NCI-H1694 treated with DMSO at 0.1 percent for 48 hours (cell line): ENCODE measurements at regions not wholly inside any gene's neighbourhood (a gene's known extent, or its start where the extent isn't known, plus 50 kb on each side); places are given as distances from the start of the nearest gene placed in this dataset.

Source experiments
- DNase-seq: peaks from one replicate; lab custom pipeline; 2025; lab: John Stamatoyannopoulos, UW

DNA sequence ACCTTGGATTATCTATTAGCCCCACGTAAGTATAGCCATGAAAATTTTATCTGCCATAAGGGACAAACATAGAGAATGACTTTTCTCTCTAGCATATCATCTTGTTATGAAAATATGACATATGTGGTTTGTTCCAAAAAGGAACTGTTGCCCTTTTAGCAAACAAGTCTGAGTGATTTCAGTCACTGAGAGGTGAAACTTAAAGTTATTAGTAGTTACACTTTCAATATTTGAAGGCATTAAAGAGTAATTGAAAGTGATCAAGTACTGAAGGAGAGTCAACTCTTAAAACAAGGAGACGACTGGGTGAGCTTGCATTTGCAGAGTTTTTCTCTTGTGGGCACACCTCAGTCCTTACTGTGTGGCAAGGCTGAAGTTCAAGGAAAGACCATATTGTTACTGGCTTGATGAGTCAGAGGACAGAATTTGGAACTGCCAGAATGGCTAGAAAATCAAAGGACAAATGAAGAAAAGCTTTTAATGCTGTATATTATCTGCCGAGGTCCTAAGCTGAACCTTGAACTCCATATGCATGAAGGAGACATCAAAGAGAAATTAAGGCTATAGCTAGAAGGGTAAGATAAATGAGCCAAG lies 205.1 kb upstream of the EMCN start:
- no peak for DNase-seq

DNA sequence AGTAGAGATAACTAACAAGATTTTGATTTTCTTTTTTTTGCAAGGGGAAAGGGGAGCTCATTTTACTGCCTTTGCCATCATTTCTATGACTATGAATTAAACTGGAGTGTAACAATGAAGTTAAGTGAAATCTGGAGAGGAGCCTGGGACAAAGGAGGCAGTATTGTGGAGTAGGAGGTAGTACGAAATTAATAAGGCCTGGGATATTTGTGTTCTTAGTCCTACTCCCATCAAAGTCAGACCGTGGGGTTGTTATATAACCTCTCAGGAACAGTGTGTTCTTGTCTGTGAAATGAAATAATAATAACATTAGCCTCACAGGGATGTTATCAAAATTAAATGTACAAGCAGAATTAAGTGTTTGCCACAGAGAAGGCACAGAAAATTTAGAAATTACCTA lies 204.3 kb upstream of the EMCN start:
- no peak for DNase-seq

DNA sequence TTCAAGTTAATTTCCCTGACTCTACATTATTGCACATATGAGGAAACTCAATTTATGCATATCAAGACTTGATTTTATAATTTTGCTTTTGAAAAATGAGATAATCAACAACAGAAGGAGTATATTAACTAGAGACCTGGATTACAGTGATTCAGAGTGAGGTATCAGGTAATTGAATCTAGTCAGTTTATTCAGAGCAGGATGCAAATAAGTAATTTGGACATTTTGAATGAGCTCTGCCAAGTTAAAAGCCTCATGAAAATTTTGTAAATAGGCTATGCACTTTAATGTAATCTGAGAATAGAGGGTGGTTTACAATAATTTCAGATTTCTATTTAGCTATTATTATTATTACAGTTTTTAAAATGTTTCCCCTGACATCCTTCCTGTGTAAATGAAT lies 203.7 kb upstream of the EMCN start:
- no peak for DNase-seq

DNA sequence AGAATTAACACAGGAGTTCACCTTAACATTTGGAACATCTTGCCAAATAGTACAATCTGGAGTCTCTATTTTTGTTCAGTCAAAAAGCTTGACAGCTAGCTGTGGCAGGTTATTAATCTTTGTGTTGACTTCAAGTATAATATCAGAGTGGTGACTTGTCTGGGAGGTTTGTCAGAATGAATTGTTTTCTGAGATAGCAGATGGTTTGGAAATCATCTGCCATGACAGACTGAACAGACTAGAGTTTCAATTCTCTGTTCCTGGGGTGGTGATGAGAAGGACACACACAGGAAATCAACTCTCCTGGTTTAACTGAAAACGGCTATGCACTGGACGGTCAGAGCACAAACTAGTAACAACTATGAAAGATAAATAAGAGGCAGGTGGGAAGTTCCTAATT lies 203.3 kb upstream of the EMCN start:
- DNase-seq, result peak; percentile 40

DNA sequence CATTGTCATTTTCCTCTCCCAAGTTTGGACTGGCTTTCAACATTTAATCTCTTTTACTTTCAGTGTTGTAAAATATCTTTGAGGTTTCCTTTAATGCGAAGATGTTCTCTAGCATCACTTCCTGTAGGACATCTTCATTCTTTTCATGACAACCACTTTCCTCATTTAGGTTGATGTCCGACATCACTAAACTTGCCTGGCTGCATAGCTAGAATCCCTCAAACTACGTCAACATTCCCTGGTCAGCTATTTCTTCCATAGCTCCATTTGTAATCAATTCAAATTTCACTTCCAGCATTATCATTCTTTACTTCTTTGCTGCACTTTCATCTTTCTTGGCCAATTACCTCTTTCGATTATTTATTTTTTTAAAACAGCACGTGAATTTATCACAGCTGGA lies 198.6 kb upstream of the EMCN start:
- no peak for DNase-seq

DNA sequence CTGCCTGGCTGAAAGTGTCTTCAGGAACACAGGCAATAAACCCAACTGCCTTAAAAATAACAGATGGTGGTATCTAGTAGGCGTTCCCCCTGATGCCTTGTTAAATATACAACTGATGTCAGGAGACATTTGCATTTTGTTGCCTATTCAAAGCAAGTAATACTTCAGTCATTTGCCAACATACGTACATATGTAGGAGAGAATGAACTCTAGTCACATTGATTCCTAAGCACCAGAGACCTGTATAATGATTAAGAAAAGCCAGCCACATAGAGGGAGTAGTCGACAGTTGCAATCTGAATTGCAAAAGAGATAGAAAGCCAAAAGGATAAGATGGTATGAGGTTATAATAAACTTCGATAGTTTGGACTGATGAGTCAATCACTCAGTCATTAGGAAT lies 191.0 kb upstream of the EMCN start:
- DNase-seq, result peak; percentile 67

DNA sequence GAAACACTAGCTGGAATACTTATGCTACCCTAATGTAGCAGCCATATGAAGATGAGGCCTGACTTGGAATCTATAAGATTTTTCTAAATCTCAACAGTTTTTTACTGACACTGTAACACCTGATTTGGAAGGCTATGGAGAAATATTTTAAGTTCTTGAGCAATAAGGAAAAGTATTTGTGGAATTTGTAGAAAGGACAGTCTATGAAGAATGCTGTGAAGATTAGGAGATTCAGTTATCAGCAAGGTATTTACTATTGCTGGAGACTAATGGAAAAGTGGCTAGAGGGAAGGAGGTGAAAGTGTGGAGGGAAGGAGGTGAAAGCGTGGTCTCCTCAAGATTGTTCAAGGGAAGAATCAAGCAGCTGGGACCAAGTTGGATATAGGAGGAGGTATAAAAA lies 190.0 kb upstream of the EMCN start:
- DNase-seq, result no peak

DNA sequence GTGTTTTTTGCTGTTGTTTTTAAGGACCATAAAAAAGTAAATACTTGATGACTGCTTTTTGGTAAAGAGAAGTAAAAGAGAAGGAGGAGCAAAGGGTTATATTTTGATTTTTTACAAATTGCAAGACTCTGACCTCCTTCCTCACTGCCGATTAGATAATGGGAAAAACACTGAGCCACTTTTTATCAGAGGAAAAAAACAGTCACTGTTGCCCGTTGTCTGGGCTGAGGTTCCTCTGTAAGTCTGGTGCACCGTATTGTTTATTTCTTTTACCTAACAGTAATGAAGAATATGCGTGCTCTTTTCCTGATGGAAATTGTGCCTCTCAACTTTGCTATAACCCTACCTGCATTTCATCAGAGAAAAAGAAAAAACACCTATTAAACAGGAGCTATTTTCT lies 178.7 kb upstream of the EMCN start:
- no peak for DNase-seq

DNA sequence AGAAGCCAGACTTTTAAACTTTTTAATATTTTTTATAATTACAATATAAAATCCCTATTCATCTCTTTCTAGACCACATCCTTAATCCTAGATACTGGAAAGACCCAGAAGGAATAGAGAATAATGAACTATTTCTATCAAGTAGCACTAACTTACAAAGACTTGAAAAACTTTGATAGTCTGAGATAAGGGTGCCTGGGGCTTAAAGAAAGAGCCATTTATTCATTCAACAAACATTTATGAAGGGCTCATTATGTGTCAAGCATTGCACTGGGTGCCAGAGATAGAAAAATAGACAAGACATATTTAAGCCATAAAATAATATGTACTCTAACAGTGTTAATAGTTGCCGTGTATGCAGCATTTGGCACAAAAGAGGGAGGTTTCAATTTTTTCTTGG lies 178.0 kb upstream of the EMCN start:
- no peak for DNase-seq

DNA sequence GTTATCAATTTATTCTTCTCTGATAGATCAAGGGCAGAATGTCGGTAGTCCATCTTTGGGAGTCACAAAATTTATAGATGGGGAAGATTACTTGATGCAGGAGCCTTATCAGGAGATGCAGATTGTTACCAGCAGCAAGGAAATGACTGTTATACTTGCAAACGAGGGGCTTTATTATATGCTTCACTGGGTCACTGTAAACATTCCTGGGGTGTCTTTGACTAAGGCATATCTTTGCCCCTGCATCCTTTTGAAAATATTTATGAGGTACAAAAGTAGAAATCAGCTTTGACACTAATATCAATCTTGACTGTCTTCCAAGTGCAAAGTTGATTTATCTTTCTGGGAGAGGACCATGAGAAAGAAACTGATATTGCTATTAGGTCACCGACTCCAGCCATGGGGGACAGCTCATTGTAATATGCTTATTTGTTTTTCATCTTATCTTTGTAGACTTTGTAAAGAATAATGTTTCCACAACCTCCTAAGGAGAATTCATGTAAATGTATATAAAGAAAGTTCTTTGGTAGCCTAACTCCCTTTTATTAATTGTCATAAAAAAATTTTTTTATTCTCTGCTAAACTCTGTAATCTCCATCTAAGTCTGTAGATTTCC lies 177.3 kb upstream of the EMCN start:
- no peak for DNase-seq

DNA sequence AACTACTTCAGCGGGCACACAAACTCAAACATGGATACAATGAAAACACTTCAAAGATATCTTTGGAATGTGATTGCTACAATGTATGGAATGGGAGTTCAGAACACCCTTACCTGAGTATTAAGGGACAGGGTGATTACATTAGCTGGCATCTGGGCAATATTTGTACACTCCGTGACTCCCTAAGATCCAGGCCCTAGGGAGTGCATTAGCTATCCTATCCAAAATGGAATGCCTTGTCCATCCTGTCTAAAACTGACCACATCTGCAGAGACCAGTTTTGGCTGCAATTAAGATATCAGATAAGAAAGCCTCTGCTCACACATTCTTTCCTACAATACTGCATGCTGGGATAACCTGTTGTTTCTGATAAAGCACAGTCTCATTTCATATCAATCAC lies 176.6 kb upstream of the EMCN start:
- DNase-seq, result no peak

DNA sequence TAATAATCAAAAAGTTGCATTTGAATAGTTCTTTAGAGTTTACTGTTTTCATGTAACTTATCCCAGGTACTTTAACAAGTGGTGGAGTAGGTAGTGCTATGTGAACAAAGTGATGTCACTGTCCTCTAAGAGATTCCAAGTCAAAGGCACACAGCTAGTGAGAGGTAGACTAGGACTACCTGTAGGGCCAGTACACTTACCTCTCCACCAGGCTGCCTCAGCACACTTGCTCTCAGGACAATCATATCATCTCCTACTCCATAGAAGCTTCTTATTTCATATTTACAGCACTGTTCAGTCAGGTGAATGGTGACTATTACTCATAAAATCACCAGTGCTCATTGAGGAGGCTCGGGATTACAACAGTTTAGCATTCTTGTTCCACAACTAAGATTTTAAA lies 173.0 kb upstream of the EMCN start:
- DNase-seq, result no peak

DNA sequence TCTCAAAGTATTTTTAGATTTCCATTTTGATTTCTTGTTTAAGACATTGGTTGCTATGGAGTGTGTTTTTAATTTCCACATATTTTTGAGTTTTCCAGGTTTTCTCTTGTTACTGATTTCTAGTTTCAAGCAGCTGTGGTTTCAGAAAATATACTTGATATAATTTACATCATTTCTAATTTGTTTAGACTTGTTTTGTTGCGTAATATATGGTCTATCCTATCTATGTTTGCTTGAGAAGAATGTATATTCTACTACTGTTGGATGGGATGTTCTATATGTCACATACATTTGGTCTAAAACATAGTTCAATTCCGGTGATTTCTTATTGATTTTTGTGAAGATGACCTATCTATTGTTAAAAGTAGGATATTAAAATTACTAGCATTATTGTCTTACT lies 170.5 kb upstream of the EMCN start:
- no peak for DNase-seq

DNA sequence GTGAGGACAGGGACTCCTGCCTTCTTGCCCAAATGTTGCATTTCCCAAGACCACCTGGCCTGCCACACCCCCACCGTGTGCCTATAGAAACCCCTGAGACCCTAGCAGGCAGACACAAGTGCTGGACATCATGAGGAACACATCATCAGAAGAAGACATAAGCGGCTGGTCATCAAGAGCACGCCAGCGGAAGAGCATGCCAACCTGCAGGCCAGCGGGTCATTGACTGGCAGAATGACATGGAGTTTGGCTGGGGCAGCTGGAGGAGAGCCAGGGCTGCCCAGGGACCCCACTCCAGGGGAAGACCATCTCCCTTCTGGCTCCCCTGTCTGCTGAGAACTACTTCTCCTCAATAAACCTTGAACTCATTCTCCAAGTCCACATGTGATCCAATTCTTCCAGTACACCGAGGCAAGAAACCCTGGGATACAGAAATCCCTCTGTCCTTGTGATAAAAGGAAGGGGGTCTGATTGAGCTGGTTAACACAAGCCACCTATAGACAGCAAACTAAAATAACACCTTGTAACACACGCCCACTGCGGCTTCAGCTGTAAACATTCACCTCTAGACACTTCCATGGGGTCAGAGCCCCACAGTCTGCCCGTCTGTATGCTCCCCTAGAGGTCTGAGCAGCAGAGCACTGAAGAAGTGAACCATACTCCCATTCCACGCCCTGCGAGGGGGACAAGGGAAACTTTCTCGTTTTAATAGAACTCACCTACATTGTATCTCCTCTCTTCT lies 164.8 kb upstream of the EMCN start:
- no peak for DNase-seq

DNA sequence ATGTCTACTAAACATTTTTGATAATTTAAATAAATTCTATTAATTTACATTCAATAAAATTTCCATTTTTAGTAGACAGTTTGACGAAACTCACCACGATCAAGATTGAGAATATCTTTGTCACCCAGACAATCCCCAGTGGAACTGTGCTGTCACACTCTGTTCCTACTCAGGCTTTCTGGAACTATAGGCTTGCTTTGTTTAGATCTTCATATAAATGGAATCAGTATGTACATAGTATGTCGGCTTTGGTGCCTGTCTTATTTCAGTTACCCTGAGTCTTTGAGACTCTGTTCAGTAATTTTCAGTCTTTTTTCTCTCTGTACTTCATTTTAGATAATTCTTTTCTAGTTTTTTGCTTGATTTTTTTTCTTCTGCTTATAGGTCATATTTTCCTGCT lies 163.5 kb upstream of the EMCN start:
- no peak for DNase-seq

DNA sequence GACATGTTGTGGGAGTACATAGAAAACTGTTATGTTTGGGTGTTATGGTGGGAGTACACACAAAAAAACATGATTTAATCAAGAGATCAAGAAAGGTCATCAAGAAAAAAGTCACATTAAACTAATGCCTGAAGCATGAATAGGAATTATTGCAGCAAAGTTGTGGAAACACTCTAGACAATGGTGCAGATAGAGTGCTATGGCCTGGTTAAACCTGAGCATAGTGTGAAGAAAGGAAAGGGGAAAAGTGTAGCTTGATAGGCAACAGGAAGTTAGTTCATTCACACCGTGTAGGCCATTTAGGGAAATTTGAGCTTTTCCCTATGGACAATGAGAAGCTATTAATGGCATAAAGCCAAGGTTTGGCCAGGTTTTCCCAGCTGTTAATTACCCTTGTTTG lies 162.1 kb upstream of the EMCN start:
- DNase-seq, result no peak

DNA sequence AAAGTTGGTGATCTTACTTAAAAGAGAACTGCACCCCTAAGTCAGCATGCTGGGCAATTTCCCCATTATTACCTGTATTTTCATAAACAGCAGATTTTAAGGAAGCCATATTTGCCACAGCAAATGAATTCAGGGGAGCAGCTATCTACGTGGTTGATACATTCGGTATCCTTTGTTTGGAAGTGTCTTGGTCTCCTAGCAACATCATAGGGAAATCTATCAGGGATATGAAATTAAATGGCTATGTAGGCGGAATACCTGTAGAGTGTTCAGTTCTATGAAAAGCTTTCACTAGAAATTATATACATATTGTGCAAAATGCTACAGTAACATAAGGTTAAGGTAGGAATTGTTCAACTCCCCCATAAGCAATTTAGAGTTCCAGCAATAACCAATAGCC lies 157.2 kb upstream of the EMCN start:
- DNase-seq, result no peak

DNA sequence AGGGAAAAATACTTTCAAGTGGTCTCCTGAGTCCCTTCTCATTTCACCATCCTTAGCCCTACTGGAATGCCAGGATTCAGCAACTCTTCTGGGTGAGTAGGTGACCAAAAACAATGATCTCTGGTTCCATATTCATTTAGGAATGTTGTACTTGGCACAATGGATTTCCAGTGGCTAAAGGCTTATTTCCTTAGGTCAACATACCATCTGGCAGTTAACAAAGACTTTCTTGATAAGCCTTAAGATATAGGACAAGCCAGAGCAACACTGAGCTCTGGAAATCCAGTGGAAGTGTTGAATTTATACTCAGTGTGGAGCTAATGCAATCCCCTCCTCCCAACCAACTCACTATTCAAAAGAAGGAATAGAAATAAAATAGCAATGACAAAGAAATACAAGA lies 139.4 kb upstream of the EMCN start:
- no peak for DNase-seq

DNA sequence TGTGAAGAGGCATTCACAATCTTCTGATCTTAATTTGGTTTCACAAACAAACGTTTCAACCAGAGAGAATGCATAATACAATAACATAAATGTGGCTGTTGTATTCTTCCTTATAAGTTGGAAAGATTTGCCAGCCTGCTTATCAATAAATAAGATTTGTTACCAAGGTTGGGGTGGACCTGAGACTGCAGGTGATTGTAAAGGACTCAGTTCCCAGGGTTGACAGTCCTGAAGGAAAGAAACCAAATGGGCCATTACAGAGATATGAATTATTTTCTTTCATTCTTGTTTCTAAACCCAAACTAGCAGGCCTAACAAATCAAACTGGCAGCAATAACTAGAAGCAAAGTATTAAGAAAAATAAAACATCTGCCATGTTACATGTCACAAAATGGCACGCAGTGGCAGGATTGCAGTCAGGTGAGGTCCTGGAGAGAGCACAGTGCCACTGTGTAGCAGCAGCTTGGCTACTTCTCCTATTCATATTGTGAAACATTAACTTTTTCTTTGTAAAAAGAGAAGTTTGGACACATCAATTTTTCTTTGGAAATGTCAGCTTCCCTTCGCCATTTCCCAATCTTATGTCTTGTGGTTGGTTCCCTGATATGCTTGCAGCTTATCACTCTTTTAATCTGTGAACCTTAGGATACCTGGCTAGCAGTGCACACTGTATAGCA lies 133.8 kb upstream of the EMCN start:
- no peak for DNase-seq

DNA sequence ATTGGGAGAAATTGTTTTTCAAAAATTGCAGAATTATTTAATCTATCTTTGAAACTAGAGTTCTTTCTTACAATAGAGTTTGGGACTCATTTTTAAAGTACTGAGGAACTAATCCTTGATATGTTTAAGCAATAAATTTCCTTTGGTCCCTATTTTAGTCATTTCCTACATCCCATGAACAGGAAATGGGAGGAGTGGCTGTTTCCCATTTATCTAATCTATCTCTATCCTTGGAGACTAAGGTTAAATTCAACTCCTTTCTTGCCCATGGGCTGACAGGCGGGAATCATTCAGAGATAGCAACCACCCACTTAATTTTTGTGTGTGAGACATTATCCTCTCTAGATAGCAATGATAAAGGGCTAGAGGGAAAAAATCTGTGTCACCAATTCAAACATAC lies 131.6 kb upstream of the EMCN start:
- no peak for DNase-seq

DNA sequence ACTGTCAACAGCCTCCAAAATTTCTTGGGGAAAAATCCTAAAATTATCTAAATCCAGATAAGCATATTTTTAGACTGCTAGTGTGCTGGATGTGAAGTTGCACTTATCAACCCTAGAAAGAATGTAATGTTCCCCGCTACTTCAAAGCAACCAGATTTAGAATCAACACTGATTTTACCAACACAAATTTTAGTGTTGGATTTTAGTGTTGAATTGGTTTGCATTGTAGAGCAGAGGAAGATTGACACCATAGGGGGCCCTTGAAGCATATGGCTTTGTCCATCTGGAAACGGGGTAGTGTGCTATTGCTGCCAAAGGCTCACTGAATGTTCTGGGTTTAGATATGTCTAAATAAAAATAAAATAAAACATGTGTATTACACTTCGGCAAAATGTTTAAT lies 126.3 kb upstream of the EMCN start:
- DNase-seq, result peak; percentile 61

DNA sequence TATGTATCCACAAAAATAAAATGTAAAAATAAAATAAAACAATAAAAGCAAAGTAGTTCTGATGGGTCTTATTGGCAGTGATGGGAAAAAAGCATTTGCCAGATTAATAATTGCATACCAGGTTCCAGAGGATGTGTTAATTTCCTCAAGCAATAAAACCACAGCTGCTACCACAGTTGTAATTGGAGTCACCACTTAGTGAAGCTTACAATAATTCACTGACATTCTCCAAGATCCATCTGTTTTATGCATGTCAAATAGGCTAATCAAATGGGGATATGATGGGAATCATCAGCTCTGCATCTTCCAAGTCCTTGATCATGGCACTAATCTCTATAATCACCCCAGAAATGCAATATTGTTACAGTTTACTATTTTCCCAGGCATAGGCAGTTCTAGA lies 123.5 kb upstream of the EMCN start:
- DNase-seq, result peak; percentile 91

DNA sequence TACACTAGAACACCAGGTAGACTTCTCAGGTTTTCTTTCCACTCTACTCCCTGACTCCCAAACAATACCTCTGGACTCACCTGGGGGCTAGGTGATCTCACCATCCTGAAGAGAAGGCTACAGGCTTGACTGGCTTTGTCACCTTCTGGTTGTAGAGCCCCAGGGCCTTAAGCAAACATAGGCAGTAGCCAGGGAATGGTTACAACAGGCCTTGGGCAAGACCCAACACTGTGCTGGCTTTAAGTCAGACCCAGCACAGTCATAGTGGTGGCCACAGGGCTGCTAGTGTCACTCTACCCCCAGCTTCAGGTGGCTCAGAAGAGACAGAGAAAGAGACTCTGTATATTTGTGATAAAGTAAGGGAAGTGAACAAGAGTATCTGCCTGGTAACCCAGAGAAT lies 118.1 kb upstream of the EMCN start:
- no peak for DNase-seq
